Right atrium auricular region (tissue), 2 donors: ENCODE measurements at regions not wholly inside any gene's neighbourhood (a gene's known extent, or its start where the extent isn't known, plus 50 kb on each side); places are given as distances from the start of the nearest gene placed in this dataset.

Source experiments
- DNase-seq: peaks from one replicate; pipeline ENCODE4 v3.0.0-alpha.2; 2019; ENCODE audit warnings: low spot score
- H3K27ac ChIP-seq, 2 donors: fragments of 200-600 bp; sonication (generic); 1 replicate in 1 of 2; 2 replicates in 1 of 2; pipeline ENCODE4 v1.5.1; 2016 to 2019
- H3K27me3 ChIP-seq, 2 donors: fragments of 200-600 bp; sonication (generic); one replicate each; pipeline versions ENCODE4 v1.5.1 to v1.6.0; 2017 to 2019
- H3K36me3 ChIP-seq: fragments of 200-600 bp; sonication (generic); one replicate; pipeline ENCODE4 v1.5.1; 2016
- H3K4me1 ChIP-seq, 2 donors: fragments of 200-600 bp; sonication (generic); one replicate each; pipeline versions ENCODE4 v1.5.1 to v1.6.0; 2017 to 2019
- H3K4me3 ChIP-seq, 2 donors: fragments of 200-600 bp; sonication (generic); 1 replicate in 1 of 2; 2 replicates in 1 of 2; pipeline ENCODE4 v1.5.1; 2017 to 2019; ENCODE audit warnings: mild to moderate bottlenecking in 1 of 2, moderate library complexity in 1 of 2
- H3K9me3 ChIP-seq, 2 donors: fragments of 200-600 bp; sonication (generic); one replicate each; pipeline ENCODE4 v1.5.1; 2019
- CTCF ChIP-seq, 2 donors: fragments of 200-600 bp; sonication (generic); IDR thresholded peaks; one replicate each; pipeline ENCODE4 v1.5.1; 2019; ENCODE audit warnings: antibody characterized with exemption in 2 of 2

DNA sequence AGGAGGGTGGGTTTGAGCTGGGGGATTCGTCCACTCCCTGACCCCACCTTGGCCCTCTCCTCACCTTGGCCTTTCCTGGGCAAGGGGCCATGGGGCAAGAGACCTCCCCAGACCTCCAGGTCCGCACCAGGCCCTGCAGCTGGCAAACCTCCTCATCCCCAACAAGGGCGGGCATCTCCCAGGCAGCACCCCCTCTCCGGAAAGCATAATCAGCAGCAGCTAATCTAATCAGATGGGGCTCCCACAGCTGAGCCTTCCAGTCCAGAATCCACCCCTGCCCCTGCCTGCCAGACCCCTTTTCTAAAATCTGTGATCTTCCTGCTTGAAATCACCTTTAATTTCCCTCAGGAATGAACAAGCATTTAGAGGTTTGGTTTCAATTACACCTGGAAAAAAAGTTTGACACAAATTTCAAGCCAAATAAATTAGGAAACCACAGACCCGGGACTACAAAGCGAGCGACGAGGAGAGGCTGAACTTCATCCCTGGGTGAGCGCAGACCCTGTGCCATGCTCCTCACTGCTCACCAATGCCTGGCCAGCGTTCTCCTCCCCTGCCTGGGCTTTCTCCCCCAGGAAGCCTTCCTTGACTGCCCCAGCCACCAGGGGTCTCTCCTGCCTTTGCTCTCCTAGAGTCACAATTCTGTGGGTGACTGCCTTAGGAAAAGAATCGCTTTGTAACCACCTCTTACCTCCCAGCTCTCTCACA, 143.0 kb upstream of the MYCN start:
- Histone ChIP-seq H3K9me3 (no peaks in the 10 kb centered on the region), H3K27ac (no peak overlapping the region), H3K36me3 (no peaks in the 10 kb centered on the region), H3K4me3 (no peak overlapping the region), H3K27me3 (no peaks in the 10 kb centered on the region), H3K4me1 (peaks cover 0 to 9% of the 10 kb centered on the region in 2 donors)
- DNase-seq: no peak
- TF ChIP-seq CTCF (IDR thresholded peaks at IDR 0.05): no peak

DNA sequence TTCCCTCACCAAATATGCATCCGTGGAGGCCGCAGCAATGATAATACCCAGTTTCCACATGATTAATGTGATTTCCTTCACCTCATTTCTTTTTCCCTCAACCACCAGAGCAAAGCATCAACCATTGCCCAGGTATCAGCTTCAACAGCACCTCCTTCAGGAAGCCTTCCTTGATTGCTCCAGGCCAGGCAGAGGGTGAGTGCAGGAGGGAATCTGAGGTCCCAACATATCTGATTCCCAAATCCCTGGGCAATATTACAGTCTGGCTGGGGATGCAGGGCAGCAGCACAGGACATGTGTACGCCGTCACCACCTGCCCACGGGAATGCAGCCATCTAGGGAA, 142.4 kb upstream of the MYCN start:
- Histone ChIP-seq H3K27me3 (no peaks in the 10 kb centered on the region), H3K4me1 (peaks cover 0 to 9% of the 10 kb centered on the region in 2 donors), H3K9me3 (no peaks in the 10 kb centered on the region), H3K4me3 (no peak overlapping the region), H3K36me3 (no peaks in the 10 kb centered on the region), H3K27ac (no peak overlapping the region)
- TF ChIP-seq CTCF (IDR thresholded peaks at IDR 0.05): no peak
- no peak for DNase-seq

DNA sequence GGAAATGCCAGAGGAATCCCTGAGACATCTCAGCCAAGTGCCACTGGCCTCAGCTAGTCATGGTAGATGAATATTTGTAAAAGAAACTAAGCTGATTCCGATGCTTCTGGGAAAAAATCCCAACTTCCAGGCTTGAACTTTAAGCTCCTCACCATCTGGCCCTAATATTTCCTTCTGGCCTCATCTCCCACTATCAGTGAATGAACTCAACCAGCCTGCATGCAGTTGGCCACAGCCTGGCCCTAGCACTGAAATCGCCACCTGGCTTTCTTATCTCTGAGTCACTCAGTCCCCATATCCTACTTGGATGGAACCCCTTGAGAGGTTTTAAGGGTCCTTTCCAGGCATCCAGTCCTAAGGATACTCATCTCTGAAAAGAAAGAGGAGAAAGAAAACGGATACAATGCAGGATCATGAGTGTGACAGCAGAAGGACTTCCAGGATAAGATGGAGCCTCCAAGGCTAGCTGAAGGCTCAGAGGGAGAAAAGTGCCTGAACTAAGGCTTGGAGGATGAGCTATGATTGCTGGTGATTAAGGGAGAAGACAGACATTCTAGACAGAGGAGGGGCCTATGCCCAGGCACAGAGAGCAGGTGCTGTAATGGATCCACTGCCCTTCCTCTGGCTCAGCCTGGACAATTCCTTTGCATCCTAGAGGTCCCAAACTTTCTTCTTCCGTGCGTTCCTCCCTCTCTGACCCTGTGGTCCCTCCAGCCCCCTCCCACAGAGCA, 141.5 kb upstream of the MYCN start:
- no peak for TF ChIP-seq CTCF (IDR thresholded peaks at IDR 0.05)
- Histone ChIP-seq H3K36me3 (no peaks in the 10 kb centered on the region), H3K4me1 (peaks cover 0 to 9% of the 10 kb centered on the region in 2 donors), H3K27me3 (no peaks in the 10 kb centered on the region), H3K27ac (no peak overlapping the region), H3K4me3 (no peak overlapping the region), H3K9me3 (no peaks in the 10 kb centered on the region)
- no peak for DNase-seq

DNA sequence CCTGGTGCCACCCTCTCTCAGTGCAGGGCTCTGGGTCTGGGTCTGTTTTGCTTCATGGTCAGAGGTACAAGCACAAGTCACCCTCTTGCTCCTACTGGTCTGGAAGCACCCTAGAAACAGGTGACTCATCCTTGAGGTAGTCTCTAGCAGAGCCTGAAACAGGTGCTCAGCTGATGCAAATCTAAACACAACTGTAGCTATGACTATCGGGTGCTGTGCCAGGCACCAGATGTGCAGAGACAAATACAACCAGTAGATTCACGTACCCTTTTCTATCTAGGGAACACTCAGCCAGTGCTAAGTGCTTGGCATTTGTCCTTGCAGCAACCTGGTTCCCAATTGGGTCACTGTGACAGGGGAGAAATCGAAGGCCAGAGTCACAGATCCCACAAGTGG, 140.9 kb upstream of the MYCN start:
- no peak for DNase-seq
- H3K4me1 ChIP-seq: peaks cover 0 to 9% of the 10 kb centered on the region in 2 donors
- H3K9me3 ChIP-seq: no peaks in the 10 kb centered on the region
- H3K36me3 ChIP-seq: no peaks in the 10 kb centered on the region
- TF ChIP-seq CTCF (IDR thresholded peaks at IDR 0.05): no peak
- no peak overlapping the region for H3K27ac ChIP-seq
- H3K27me3 ChIP-seq: no peaks in the 10 kb centered on the region
- H3K4me3 ChIP-seq: no peak overlapping the region

DNA sequence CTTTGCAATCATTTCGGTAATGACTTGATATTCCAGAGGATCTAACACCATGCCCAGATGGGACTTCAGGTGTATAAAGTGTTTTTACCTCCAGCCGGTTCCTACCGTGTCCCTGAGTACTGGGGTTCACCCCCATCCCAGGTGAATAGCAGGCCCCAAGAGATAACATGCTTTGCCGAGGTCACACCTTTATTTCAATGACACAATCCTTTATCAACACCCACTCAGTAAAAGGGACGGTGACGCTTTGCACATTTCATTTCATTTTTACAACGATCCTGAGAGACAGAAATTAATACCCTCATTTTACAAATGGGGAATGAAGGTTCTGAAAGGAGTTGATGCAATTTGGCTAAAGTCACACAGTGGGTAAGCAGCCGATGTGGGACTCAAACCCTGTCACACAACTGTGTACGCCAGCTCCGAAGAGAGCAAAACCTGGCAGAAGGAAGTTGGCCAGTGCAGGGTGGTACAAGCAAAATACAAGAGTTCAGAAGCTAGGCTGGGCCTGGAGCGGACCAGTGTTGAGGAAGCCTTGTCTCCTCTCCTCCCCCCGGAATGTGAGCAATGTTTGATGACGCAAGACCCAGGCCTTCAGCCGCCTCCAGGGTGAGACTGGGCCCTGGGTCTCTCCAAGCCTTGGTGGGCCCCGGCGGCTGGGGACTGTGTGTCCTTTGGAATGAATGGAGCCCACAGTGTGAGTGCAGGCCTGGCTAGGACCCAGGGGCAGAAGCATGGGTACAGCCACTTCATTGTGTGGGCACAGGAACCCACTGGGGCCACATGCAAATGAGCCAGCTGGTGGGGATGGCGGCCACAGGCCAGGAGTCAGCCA, 139.6 kb upstream of the MYCN start:
- no peak for TF ChIP-seq CTCF (IDR thresholded peaks at IDR 0.05)
- H3K27ac ChIP-seq: no peak overlapping the region
- H3K36me3 ChIP-seq: no peaks in the 10 kb centered on the region
- H3K4me3 ChIP-seq: no peak overlapping the region
- no peak for DNase-seq
- H3K9me3 ChIP-seq: no peaks in the 10 kb centered on the region
- peaks cover 0 to 9% of the 10 kb centered on the region in 2 donors for H3K4me1 ChIP-seq
- H3K27me3 ChIP-seq: no peaks in the 10 kb centered on the region
